Vagina (tissue), 2 donors: ENCODE measurements at regions not wholly inside any gene's neighbourhood (a gene's known extent, or its start where the extent isn't known, plus 50 kb on each side); places are given as distances from the start of the nearest gene placed in this dataset.

Source experiments
- POLR2A ChIP-seq, 2 donors: fragments of 450-650 bp; IDR thresholded peaks; one replicate each; pipeline ENCODE4 v1.6.1; 2017; ENCODE audit warnings: antibody characterized with exemption in 2 of 2, mild to moderate bottlenecking in 2 of 2, moderate library complexity in 2 of 2
- POLR2AphosphoS5 ChIP-seq, 2 donors: sonication (generic); formaldehyde crosslinking; IDR thresholded peaks; one replicate each; pipeline ENCODE4 v1.9.0; 2017; ENCODE audit warnings: antibody characterized with exemption in 2 of 2, mild to moderate bottlenecking in 2 of 2, low read depth in 1 of 2; ENCODE audit not compliant: insufficient read depth in 1 of 2
- TF ChIP-seq, protein P1 (sequence below), 3 experiments: fragments of 450-650 bp in 2 of 3; fragments of 200-600 bp in 1 of 3; sonication (generic) in 1 of 3; IDR thresholded peaks; one replicate each; pipeline ENCODE4 v1.5.1; 2017 to 2019; ENCODE audit warnings: antibody characterized with exemption in 3 of 3, mild to moderate bottlenecking in 2 of 3, moderate library complexity in 2 of 3

DNA sequence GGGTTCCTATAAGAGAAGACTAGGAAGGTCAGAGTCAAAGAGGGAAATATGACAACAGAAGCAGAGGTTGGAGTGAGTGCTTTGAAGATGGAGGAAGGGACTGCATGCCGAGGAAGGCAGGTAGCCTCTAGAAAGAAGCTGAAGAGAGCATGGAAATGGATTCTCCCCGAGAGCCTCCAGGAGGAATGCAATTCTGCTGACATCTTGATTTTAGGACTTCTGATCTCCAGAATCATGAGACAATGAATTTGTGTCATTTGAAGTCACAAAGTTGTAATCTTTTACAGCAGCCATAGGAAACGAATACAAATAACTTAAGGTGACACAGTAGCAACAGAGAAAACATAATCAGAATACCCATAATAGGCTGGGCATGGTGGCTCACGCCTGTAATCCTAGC lies 69.2 kb upstream of the UBAC2 start:
- TF ChIP-seq, protein P1, sequence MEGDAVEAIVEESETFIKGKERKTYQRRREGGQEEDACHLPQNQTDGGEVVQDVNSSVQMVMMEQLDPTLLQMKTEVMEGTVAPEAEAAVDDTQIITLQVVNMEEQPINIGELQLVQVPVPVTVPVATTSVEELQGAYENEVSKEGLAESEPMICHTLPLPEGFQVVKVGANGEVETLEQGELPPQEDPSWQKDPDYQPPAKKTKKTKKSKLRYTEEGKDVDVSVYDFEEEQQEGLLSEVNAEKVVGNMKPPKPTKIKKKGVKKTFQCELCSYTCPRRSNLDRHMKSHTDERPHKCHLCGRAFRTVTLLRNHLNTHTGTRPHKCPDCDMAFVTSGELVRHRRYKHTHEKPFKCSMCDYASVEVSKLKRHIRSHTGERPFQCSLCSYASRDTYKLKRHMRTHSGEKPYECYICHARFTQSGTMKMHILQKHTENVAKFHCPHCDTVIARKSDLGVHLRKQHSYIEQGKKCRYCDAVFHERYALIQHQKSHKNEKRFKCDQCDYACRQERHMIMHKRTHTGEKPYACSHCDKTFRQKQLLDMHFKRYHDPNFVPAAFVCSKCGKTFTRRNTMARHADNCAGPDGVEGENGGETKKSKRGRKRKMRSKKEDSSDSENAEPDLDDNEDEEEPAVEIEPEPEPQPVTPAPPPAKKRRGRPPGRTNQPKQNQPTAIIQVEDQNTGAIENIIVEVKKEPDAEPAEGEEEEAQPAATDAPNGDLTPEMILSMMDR (IDR thresholded peaks at IDR 0.05) = no peak
- no peak for TF ChIP-seq POLR2AphosphoS5 (IDR thresholded peaks at IDR 0.05; ENCODE audit: insufficient read depth in 1 of 2, low read depth in 1 of 2)
- TF ChIP-seq POLR2A (IDR thresholded peaks at IDR 0.05) = no peak
